ENCODE measurements at regions not wholly inside any gene's neighbourhood (a gene's known extent, or its start where the extent isn't known, plus 50 kb on each side); places are given as distances from the start of the nearest gene placed in this dataset.

DNA sequence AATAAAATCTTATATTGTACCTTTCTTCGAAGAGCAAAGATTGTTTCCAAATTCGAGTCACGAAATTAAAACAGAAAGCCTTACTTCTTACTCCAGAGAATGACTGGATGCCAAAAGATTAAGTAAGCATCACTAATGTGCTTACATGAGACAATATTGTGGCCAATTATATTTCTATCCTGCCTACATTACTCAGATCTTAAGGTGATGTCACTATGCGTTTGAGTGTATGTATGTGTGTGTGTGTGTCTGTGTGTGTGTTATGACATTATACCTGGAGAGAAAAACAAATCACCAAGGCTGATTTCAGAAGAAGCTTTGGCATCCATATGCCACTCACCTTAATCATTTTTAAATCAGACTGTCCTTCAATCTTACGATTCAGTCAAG lies 556.3 kb downstream of the PPARGC1A start:
- no peak for TF ChIP-seq POLR2A (IDR thresholded peaks at IDR 0.05)
- TF ChIP-seq, protein P1, sequence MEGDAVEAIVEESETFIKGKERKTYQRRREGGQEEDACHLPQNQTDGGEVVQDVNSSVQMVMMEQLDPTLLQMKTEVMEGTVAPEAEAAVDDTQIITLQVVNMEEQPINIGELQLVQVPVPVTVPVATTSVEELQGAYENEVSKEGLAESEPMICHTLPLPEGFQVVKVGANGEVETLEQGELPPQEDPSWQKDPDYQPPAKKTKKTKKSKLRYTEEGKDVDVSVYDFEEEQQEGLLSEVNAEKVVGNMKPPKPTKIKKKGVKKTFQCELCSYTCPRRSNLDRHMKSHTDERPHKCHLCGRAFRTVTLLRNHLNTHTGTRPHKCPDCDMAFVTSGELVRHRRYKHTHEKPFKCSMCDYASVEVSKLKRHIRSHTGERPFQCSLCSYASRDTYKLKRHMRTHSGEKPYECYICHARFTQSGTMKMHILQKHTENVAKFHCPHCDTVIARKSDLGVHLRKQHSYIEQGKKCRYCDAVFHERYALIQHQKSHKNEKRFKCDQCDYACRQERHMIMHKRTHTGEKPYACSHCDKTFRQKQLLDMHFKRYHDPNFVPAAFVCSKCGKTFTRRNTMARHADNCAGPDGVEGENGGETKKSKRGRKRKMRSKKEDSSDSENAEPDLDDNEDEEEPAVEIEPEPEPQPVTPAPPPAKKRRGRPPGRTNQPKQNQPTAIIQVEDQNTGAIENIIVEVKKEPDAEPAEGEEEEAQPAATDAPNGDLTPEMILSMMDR (IDR thresholded peaks at IDR 0.05), result no peak
- H3K27me3 ChIP-seq, result no peaks in the 10 kb centered on the region
- intact Hi-C loops (cut with DNase I), result no loop called here
- no peak overlapping the region for H3K27ac ChIP-seq
- DNase-seq, result no peak
- no peaks in the 10 kb centered on the region for H3K9me3 ChIP-seq
- peaks cover 0 to 8% (median 3%) of the 10 kb centered on the region in 3 donors for H3K4me1 ChIP-seq
- no peak overlapping the region for H3K4me3 ChIP-seq
- no peaks in the 10 kb centered on the region for H3K36me3 ChIP-seq
- WGBS, 2 donors, result 58 to 65% methylated on average over 5 of the region's 5 CpGs

DNA sequence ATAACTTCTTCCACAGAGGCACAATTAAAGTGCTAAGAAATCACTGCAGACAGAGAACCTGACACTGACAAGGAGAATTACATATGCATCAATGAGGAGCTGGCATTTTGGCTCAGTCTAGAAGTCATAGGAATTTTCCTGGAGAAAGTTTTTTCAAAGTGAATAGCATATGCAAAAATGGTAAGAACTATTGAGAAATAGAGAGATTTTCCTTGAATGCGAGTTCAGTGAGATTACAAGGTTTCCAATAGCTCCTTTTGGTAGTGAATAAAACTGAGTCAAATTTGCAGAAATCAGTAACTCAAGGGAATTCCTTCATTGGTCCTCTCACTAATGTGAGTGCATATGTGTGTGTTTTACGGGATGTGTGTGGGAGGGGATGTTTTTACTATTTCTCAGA lies 557.5 kb downstream of the PPARGC1A start:
- 85 to 86% methylated on average over 2 of the region's 2 CpGs for WGBS, 2 donors
- no peak overlapping the region for H3K4me3 ChIP-seq
- no peak for DNase-seq
- intact Hi-C loops (cut with DNase I), result no loop called here
- TF ChIP-seq, protein P1 (IDR thresholded peaks at IDR 0.05), result no peak
- TF ChIP-seq POLR2A (IDR thresholded peaks at IDR 0.05), result no peak
- H3K27ac ChIP-seq, result no peak overlapping the region
- H3K9me3 ChIP-seq, result no peaks in the 10 kb centered on the region
- peaks cover 0 to 8% (median 3%) of the 10 kb centered on the region in 3 donors for H3K4me1 ChIP-seq
- H3K27me3 ChIP-seq, result no peaks in the 10 kb centered on the region
- H3K36me3 ChIP-seq, result no peaks in the 10 kb centered on the region

- H3K4me3 ChIP-seq, result no peak overlapping the region
- no peaks in the 10 kb centered on the region for H3K9me3 ChIP-seq
- no peaks in the 10 kb centered on the region for H3K27me3 ChIP-seq
- no peaks in the 10 kb centered on the region for H3K36me3 ChIP-seq
- TF ChIP-seq POLR2A (IDR thresholded peaks at IDR 0.05), result no peak
- TF ChIP-seq, protein P1 (IDR thresholded peaks at IDR 0.05), result no peak
- no peak overlapping the region for H3K27ac ChIP-seq
- WGBS, 2 donors, result 82 to 89% methylated on average over 1 of the region's 1 CpG
- no peak for DNase-seq
- no peaks in the 10 kb centered on the region for H3K4me1 ChIP-seq
- intact Hi-C loops (cut with DNase I), result no loop called here
Observed at GRCh38 chr4:23327120-23327519, 562.7 kb downstream of the PPARGC1A start.

DNA sequence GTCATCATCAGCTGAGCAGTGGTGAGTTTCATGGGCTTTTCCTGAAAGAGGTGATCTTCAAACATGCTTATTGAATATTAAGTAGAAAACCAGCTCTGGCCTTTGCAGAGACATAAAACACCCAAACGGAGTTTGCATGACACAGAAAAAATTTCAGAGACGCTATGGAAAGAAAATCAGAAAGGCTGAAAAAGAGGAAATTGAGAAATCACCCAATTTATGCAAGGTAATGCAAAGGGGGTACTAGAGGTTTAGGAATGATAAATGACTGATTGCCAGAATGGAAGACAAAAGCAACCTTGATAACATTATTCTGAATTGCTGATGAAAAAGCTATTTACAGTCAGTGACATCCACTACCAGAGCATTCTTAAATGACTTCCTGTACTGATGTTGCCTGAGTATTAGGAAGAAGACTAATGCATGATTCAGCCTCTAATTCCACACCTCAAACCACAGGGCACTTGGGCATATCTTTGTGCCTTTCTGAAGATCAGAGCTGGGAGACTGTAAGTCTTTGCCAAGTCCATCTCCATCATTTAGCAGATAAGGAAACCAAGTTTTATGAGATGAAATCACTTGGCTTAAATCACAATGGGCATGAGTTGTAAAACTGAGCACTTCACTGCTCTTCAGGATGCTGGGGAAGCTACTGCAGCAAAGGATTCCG lies 565.7 kb downstream of the PPARGC1A start:
- DNase-seq, result no peak
- WGBS, 2 donors, result 23 to 29% methylated on average over 2 to 3 of the region's 3 CpGs

DNA sequence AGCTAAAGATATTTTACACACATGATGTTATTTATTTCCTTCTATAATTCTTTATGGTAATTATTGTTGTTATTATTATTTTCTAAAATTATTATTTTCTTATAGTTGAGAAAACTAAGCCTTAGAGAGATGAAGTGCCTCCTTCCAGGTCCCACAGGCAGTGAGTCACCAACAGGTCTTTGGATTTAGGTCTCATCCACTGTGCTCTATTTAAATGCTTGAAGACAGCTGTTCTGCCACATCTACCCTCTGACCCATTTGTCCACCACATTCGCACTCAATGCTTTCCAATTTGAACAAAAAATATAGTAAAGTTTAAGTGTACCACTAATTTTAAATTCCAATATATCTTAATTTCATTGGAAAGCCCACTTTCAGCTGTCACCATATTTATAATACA lies 566.4 kb downstream of the PPARGC1A start:
- WGBS, 2 donors, result 81 to 85% methylated on average over 1 of the region's 1 CpG
- intact Hi-C loops (cut with DNase I), result no loop called here
- Histone ChIP-seq H3K36me3 (no peaks in the 10 kb centered on the region), H3K4me1 (no peaks in the 10 kb centered on the region), H3K4me3 (no peak overlapping the region), H3K9me3 (no peaks in the 10 kb centered on the region), H3K27ac (no peak overlapping the region), H3K27me3 (no peaks in the 10 kb centered on the region)
- no peak for TF ChIP-seq POLR2A (IDR thresholded peaks at IDR 0.05)
- TF ChIP-seq, protein P1 (IDR thresholded peaks at IDR 0.05), result no peak
- DNase-seq, result no peak

More for the DNA sequence above, 565.7 kb downstream of the PPARGC1A start:
- no peaks in the 10 kb centered on the region for H3K36me3 ChIP-seq
- no peak overlapping the region for H3K4me3 ChIP-seq
- TF ChIP-seq POLR2A (IDR thresholded peaks at IDR 0.05), result no peak
- TF ChIP-seq, protein P1 (IDR thresholded peaks at IDR 0.05), result no peak
- intact Hi-C loops (cut with DNase I), result no loop called here
- H3K27ac ChIP-seq, result no peak overlapping the region
- no peaks in the 10 kb centered on the region for H3K9me3 ChIP-seq
- no peaks in the 10 kb centered on the region for H3K27me3 ChIP-seq
- no peaks in the 10 kb centered on the region for H3K4me1 ChIP-seq
